ENCODE measurements at regions not wholly inside any gene's neighbourhood (a gene's known extent, or its start where the extent isn't known, plus 50 kb on each side); places are given as distances from the start of the nearest gene placed in this dataset.

GRCh38 chr2:6755456-6755855 lies 110.3 kb downstream of the CMPK2 start:
- DNase-seq, result no peak

GRCh38 chr2:6757215-6757614 lies 108.5 kb downstream of the CMPK2 start:
- DNase-seq, result no peak

DNA sequence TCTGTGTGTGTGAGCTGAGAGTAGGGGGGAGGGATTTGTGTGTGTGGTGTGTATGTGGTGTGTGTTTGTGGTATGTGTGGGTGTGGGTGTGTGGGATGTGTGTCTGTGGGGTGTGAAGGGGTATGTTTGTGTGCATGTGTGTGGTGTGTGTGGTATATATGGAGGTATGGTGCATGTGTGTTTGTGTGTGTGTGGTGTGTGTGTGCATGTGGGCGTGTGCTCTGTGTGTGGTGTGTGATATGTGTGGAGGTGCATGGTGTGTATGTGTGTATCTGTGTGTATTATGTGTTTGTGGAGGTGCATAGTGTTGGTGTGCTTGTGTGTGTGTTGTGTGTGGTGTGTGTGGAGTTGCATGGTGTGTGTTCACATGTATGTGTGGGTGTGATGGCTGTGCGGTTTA lies 106.0 kb downstream of the CMPK2 start:
- no peak for DNase-seq

- DNase-seq, result no peak
Measured at GRCh38 chr2:6760132-6760531, 105.6 kb downstream of the CMPK2 start.

DNA sequence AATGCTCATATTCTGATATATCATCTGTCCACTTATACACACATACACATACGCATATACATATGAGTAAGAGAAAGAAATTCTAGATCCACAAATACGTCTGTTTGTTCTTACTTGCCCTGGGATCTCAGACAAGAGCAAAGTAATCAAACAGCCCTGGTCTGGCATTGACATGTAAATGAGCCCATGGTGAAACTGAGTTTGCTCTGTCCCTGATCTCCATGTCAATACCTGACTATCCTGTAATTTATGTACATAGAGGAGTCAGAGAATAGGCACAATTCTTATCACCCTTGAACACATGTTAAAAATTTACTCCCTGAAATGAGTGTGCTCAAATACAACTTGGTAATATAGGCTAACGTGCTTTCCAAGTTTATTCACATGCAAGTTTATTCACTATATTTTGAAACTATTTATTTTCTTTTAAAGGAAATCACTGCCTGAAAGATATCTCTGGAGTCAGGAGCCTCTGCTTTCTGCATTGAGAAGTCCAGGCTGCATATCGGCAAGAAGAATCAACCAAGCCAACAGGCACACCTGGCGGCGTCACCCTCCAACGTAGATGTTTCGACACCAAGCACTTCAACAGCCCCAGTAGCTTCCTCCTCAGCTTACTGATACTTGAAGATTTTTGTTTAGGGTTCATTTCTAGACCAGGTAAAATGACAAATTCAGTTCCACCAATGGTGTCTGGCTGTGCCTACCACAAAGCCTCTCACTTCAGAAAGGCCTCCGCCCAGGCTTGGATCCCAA lies 100.6 kb downstream of the CMPK2 start:
- no peak for DNase-seq

DNA sequence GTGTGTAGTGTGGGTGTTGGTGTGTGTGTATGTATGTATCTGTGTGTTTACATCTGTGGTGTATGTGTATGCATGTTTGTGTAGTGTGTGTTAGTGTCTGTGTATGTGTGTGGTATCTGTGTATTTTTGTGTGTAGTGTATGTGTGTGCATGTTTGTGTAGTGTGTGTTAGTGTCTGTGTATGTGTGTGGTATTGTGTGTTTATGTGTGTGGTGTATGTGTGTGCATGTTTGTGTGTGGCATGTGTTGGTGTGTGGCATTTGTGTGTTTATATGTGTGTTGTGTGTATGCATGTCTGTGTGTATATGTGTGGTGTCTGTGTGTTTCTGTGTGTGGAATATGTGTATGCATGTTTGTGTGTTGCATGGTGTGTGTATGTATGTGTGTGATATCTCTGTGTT lies 96.4 kb downstream of the CMPK2 start:
- DNase-seq, result no peak

DNA sequence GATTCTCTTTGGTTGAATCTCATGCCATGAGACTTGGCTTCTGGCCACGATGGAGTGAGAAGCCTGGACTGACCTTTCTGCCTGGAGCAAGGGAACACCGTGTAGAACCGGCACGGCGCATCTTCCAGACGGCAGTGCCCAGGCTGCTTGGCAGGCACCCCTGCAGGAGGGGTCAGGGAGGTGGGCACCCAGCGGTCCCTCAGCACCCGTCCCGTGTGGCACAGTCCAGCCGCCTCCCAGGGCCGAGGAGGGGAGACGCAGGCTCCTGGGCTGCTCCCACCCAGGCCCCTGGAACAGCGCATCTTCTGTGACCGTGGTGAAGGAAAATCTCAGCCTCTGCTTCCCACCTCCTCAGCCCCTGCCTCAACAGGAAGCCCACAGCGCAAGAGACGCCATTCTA lies 95.7 kb downstream of the CMPK2 start:
- no peak for DNase-seq

GRCh38 chr2:6771634-6772611 lies 93.8 kb downstream of the CMPK2 start:
- peak; percentile 16 for DNase-seq

DNA sequence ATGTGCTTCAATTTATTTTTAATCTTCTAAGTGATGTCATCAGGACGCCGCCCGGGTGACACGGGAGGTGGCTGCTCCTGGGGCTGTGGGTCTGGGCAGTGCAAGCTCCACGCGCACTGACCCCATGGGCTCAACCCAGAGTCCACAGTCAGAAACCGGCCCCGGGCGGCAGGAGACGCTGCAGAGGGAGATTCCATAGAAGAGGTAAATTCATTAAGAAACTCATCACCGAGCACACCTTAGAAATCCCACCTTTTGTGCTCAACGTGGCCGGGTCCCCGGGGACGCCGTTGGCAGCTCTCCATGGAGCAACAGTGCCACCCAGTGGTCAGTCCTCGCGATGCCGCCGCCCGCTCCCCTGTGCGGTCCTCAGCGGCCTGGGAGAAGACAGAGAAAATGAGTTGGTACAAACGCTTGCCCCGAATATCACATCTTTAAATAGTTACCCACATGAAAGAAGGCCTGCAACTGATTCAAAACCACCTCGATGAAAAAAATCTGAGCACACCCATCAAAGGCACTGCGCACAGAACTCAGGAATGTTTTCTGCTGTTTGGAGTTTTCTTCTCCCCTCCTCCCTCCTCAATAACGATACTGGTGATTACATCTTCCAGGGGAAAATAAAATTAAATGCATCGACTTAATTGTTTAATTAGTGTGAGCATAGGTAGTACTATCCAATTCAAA lies 92.6 kb downstream of the CMPK2 start:
- peak; percentile 72 for DNase-seq

- no peak for DNase-seq
Measured at GRCh38 chr2:6773694-6774044, 92.0 kb downstream of the CMPK2 start.

- DNase-seq, result no peak
Measured at GRCh38 chr2:6776125-6776524, 89.6 kb downstream of the CMPK2 start.

- DNase-seq, result no peak
Measured at GRCh38 chr2:6777626-6778025, 88.1 kb downstream of the CMPK2 start.

- peak; percentile 87 for DNase-seq
Measured at GRCh38 chr2:6780765-6781274, 84.9 kb downstream of the CMPK2 start.

DNA sequence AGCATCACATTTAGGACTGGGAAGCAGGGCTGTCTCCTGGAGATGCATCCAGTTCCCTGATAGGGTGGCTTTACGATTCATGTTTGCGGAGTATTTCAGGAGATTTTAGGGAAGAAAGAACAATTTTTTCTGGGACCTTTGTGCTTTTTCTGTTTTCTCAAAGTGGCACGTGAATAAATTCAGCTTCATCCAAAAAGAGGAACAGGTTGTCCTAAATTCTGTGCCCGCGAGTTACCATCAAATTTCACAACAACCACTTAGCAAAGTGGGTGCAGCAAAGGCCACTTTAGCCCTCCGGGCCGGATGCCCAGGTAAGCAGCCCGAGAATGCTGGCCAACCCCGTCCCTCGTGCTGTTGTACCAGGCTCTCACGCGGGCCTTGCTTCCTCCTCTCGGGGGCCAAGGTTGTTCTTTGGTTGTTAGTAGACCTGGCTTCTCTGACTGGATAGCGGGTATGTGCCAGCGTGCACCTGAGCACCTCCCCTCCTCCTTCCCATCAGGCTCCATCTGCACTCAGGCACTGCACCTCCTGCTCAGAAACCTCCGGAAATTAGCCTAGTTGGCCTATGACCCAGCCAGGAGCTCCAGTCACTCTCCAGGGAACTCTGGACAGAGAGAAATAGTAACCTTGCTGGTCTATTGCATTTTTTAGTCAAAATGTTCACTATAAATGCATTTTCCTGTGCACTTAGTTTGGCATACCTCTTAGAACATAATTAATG lies 83.0 kb downstream of the CMPK2 start:
- peak; percentile 23 for DNase-seq

- DNase-seq, result no peak
Measured at GRCh38 chr2:6783238-6783614, 82.5 kb downstream of the CMPK2 start.

GRCh38 chr2:6784291-6784690 lies 81.4 kb downstream of the CMPK2 start:
- DNase-seq, result peak; percentile 23

DNA sequence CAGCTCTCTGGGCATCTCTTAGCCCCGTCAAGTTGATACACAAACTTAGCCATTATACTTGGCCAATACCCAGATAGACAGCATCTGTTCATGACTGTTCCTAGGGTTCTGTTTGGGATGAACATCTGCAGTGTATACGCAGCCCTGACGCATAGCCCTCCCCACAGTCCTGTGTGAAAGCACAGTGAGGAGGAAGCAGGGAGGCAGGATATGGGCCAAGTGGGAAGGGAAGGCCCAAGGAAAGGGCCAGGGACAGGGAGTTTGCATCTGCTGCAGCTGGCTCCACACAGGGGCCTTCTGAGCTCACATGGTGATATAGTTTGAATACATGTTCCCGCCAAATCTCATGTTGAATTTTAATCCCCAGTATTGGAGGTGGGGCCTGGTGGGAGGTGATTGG lies 80.2 kb downstream of the CMPK2 start:
- no peak for DNase-seq

DNA sequence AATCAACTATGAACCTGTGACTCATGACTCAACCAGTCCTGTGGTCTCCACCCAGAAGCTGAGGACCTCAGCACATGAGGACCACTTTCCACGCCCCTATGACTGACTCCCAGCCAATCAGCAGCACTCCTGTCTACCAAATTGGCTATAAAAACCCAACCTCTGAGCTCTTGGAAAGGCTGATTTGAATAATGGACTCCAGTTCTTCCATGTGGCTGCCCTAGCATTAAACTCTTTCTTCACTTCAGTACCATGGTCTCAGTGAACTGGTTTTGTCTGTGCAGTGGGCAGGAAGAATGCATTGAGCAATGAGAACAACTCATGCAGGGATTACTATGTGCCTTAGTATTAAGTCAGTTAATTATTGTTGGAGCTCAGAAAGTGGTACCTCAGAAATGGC lies 78.3 kb downstream of the CMPK2 start:
- DNase-seq, result no peak

- no peak for DNase-seq
Measured at GRCh38 chr2:6788614-6789013, 77.1 kb downstream of the CMPK2 start.

DNA sequence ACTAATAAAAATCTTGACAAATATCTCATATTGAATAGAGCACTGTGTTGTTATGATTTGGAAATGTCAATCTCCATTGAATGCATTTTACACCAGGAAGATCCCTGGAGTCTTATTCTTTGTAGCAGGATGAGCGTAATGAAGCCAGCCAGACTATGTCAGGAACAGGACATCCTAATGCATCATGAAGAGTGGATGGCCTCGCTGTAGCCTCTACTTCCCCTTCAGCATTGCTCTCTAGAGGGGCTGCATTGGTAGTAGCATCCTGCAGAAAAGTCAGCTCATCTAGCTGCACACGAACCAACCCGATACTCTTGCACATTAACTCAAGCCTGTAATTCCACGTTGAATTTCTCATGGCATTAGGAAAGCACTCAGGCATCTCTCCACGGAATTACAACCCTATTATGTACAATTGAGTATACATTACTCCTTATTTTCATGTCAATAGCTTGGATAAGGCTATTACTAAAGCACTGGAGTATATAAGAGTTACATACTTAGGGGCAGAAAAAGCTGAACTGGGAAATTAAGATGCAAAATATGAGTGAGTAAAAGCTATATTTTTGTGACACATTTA lies 76.1 kb downstream of the CMPK2 start:
- no peak for DNase-seq

GRCh38 chr2:6791682-6792081 lies 74.0 kb downstream of the CMPK2 start:
- peak; percentile 57 for DNase-seq

GRCh38 chr2:6792883-6793282 lies 72.8 kb downstream of the CMPK2 start:
- no peak for DNase-seq

All from hematopoietic multipotent progenitor cell treated with erythropoietin and hydrocortisone succinate and interleukin-3 and kit ligand, for 4 days (in vitro differentiated cells).